GM13977 (cell line): ENCODE measurements at regions not wholly inside any gene's neighbourhood (a gene's known extent, or its start where the extent isn't known, plus 50 kb on each side); places are given as distances from the start of the nearest gene placed in this dataset.

Experiments used
- DNase-seq: peaks from one replicate; pipeline ENCODE4 v3.0.0; 2012; ENCODE audit warnings: low spot score
- in situ Hi-C: fragments of 300-500 bp; cut with MboI; formaldehyde crosslinking; loops from one replicate; pipeline ENCODE4 v1.12.0; 2022; ENCODE audit warnings: low sequenced_read_pairs, low pct_unique_long_range_greater_than_20kb, mixed read lengths, inconsistent platforms; ENCODE audit not compliant: unreplicated experiment
- TF ChIP-seq, protein P1 (sequence below): IDR thresholded peaks from 2 replicates; pipeline ENCODE4 v1.5.1; 2012; ENCODE audit warnings: mild to moderate bottlenecking, control low read depth; ENCODE audit not compliant: insufficient read depth; ENCODE audit errors: extremely low read depth, missing control alignments

- in situ Hi-C loops: no loop called here
- no peak for DNase-seq
- TF ChIP-seq, protein P1, sequence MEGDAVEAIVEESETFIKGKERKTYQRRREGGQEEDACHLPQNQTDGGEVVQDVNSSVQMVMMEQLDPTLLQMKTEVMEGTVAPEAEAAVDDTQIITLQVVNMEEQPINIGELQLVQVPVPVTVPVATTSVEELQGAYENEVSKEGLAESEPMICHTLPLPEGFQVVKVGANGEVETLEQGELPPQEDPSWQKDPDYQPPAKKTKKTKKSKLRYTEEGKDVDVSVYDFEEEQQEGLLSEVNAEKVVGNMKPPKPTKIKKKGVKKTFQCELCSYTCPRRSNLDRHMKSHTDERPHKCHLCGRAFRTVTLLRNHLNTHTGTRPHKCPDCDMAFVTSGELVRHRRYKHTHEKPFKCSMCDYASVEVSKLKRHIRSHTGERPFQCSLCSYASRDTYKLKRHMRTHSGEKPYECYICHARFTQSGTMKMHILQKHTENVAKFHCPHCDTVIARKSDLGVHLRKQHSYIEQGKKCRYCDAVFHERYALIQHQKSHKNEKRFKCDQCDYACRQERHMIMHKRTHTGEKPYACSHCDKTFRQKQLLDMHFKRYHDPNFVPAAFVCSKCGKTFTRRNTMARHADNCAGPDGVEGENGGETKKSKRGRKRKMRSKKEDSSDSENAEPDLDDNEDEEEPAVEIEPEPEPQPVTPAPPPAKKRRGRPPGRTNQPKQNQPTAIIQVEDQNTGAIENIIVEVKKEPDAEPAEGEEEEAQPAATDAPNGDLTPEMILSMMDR: no peak
These were observed 52.3 kb upstream of the RAB4A start for GRCh38 chr1:229218612-229219025.

- in situ Hi-C loops: no loop called here
These were observed 50.6 kb upstream of the RAB4A start for GRCh38 chr1:229220163-229220846.

DNA sequence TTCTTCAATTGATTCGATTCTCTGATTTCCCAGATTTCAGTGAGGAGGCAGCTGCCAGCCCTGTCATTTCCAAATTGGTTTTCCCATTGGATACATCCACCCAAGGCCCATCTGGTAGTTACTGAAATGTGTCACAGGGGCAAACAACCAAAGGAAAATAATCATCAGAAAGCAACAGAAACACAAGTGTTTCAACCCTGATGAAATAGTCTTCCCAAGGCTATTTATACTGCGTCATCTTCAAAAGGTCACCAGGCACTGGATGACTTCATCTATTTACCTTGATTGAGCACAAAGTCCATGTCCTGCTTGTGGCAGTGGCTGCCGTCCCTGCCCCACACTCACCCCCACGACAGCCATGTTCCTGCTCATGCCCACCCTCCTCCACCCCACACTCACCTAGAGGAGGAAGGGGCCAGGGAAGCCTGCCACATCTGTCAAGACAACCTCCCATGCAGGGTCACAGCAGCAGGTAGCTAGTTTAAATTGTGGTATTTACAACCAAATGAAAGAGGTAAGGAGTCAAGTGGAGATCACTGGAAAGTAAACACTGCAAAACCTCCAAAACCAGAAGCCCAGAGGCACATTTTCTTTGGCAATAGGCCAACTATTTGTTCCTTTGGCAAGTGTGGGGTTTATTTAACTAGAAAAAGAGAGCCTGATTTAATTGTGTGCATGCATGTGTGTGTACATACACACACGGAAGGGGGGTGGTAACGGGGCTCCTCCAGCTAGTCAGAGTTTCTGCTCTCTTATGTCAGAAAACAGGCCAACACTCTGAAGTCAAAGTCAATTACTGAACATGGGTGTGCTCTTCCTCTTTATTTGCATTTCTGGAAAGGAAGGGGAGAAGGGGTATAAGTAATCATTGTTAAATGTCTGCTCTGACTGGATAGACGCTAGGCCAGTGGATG, 49.5 kb upstream of the RAB4A start:
- in situ Hi-C loops: no loop called here

More at GRCh38 chr1:229220163-229220846, 50.6 kb upstream of the RAB4A start:
- TF ChIP-seq, protein P1: no peak
- no peak for DNase-seq

More for the DNA sequence above, 49.5 kb upstream of the RAB4A start:
- TF ChIP-seq, protein P1: no peak
- DNase-seq: no peak
